ENCODE measurements at regions not wholly inside any gene's neighbourhood (a gene's known extent, or its start where the extent isn't known, plus 50 kb on each side); places are given as distances from the start of the nearest gene placed in this dataset.

DNA sequence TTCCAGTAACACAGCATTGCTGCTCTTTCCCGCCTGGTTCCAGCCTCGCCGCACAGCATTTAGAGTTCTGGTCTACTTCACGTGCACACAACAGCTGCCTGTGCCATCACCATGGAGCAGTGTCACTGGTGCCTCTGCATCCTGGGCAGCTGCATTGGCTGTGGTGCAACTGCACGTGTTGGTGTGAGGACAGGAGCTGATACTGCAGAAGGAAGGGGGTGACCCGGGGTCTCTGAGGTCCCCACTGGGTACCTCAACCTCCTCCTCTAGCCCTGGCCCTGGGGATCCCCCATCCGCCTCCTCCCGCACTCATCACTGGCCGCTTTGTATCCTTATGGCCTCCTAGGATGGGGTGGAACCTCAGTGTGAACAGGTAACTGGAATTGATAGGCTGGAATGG lies 112.5 kb downstream of the SOX1 start:
- Histone ChIP-seq H3K27ac (no peak overlapping the region), H3K36me3 (no peaks in the 10 kb centered on the region), H3K4me1 (no peaks in the 10 kb centered on the region), H3K27me3 (no peaks in the 10 kb centered on the region), H3K4me3 (no peak overlapping the region), H3K9me3 (no peaks in the 10 kb centered on the region)
- ATAC-seq (no peak), DNase-seq (no peak)
- intact Hi-C loops (cut with DNase I; ENCODE audit: low total_unique reads): no loop called here
- TF ChIP-seq, protein P1, sequence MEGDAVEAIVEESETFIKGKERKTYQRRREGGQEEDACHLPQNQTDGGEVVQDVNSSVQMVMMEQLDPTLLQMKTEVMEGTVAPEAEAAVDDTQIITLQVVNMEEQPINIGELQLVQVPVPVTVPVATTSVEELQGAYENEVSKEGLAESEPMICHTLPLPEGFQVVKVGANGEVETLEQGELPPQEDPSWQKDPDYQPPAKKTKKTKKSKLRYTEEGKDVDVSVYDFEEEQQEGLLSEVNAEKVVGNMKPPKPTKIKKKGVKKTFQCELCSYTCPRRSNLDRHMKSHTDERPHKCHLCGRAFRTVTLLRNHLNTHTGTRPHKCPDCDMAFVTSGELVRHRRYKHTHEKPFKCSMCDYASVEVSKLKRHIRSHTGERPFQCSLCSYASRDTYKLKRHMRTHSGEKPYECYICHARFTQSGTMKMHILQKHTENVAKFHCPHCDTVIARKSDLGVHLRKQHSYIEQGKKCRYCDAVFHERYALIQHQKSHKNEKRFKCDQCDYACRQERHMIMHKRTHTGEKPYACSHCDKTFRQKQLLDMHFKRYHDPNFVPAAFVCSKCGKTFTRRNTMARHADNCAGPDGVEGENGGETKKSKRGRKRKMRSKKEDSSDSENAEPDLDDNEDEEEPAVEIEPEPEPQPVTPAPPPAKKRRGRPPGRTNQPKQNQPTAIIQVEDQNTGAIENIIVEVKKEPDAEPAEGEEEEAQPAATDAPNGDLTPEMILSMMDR (IDR thresholded peaks at IDR 0.05 in 4 of 5, conservative IDR thresholded peaks at IDR 0.05 in 1 of 5): no peak
- no peak for TF ChIP-seq POLR2A (IDR thresholded peaks at IDR 0.05)
- in situ Hi-C loops (cut with MboI; ENCODE audit: low sequenced_read_pairs in 4 of 4): no loop called here

DNA sequence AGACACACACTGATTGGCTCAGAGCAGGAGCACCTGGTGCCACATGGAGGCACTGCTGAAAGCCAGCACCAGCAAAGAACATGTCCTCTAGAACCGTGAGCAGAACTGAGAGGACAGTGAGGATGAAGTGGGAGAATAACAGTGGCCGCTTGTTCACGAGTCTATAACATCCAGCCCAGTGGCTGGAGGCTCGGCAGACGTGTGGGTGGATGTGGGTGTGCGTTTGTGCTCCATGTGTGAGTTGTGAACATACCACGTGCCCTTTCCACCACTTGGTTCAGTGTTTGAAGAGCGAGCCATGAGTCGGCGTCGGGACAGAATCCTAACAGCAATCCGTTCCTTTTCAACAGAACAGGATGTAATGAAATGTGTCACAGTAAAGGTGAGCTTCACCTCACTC lies 113.0 kb downstream of the SOX1 start:
- no peaks in the 10 kb centered on the region for H3K27me3 ChIP-seq
- no peak overlapping the region for H3K27ac ChIP-seq
- no peak for TF ChIP-seq POLR2A (IDR thresholded peaks at IDR 0.05)
- TF ChIP-seq, protein P1 (IDR thresholded peaks at IDR 0.05 in 4 of 5, conservative IDR thresholded peaks at IDR 0.05 in 1 of 5): no peak

DNA sequence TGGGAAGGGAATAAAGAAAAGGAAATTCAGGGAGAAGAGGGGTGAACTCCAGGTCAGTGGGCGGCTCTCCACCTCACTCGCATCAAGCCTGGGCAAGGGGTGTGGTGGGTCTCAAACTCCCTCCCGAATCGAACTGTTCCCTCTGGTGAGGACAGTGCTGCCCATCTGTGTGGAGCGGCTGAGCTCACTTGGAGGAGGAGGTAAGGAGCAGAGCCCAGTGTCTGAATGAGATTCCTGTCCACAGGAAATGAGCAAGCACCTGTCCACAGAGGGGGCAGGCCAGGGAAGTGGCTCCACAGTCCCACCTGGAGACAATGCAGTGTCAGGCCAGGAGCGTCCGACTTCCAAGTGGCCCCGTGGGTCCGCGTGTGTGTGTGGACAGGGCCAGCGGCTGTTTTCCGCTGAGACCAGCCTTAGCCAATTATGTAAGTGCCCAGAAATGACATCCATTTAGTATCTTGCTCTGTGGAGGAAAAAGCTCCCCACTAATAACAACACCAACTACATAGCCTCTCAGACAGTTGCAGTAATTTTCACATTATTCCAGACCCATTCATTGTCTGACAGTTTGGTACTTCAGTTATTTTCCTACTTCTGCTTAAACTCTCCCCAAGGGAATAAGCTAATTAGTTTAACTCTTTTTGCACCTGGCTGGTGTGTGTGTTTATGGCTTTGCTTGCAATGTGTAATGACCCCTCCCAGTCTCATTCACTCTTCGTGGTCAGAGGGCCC lies 114.6 kb downstream of the SOX1 start:
- H3K27me3 ChIP-seq: peaks cover 0 to 3% (median 0%) of the 10 kb centered on the region in 3 donors
- no peak for DNase-seq
- in situ Hi-C loops (cut with MboI; ENCODE audit: low sequenced_read_pairs in 4 of 4) (no loop called here), intact Hi-C loops (cut with DNase I; ENCODE audit: low total_unique reads) (no loop called here)
- no peaks in the 10 kb centered on the region for H3K9me3 ChIP-seq
- TF ChIP-seq, protein P1 (IDR thresholded peaks at IDR 0.05 in 4 of 5, conservative IDR thresholded peaks at IDR 0.05 in 1 of 5): no peak
- no peak for TF ChIP-seq POLR2A (IDR thresholded peaks at IDR 0.05)
- no peaks in the 10 kb centered on the region for H3K36me3 ChIP-seq
- H3K4me1 ChIP-seq: no peaks in the 10 kb centered on the region
- H3K4me3 ChIP-seq: no peak overlapping the region
- H3K27ac ChIP-seq: no peak overlapping the region
- ATAC-seq: no peak

More for the DNA sequence above, 113.0 kb downstream of the SOX1 start:
- H3K4me1 ChIP-seq: no peaks in the 10 kb centered on the region
- H3K36me3 ChIP-seq: no peaks in the 10 kb centered on the region
- intact Hi-C loops (cut with DNase I; ENCODE audit: low total_unique reads): no loop called here
- H3K9me3 ChIP-seq: no peaks in the 10 kb centered on the region
- DNase-seq (no peak), ATAC-seq (no peak)
- in situ Hi-C loops (cut with MboI; ENCODE audit: low sequenced_read_pairs in 4 of 4): no loop called here
- H3K4me3 ChIP-seq: no peak overlapping the region

DNA sequence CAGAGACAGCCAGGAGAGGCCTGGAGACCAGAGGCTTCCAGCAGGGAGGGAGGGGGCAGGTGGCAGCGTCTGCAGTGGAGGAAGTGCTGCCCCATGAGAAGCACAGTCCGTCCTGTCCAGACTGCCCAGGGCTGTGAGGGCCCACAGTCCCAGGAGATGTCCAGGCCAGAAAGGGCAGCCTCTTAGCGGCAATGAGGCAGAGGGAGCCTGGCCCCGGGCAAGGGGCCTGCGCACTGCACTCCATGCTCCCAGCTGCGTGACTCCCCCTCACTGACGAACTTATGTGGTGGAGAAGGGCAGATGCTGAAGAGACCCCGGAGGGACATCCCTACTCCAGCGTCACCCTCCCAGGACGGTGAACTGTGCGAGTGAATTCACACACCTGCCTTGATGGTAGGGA lies 115.3 kb downstream of the SOX1 start:
- Histone ChIP-seq H3K4me3 (no peak overlapping the region), H3K4me1 (no peaks in the 10 kb centered on the region), H3K9me3 (no peaks in the 10 kb centered on the region), H3K27me3 (peaks cover 0 to 3% (median 0%) of the 10 kb centered on the region in 3 donors), H3K36me3 (no peaks in the 10 kb centered on the region), H3K27ac (no peak overlapping the region)
- ATAC-seq (no peak), DNase-seq (no peak)
- in situ Hi-C loops (cut with MboI; ENCODE audit: low sequenced_read_pairs in 4 of 4): no loop called here
- TF ChIP-seq, protein P1 (IDR thresholded peaks at IDR 0.05 in 4 of 5, conservative IDR thresholded peaks at IDR 0.05 in 1 of 5): no peak
- TF ChIP-seq POLR2A (IDR thresholded peaks at IDR 0.05): no peak
- intact Hi-C loops (cut with DNase I; ENCODE audit: low total_unique reads): no loop called here
